DOHH2 (cell line): ENCODE measurements at regions not wholly inside any gene's neighbourhood (a gene's known extent, or its start where the extent isn't known, plus 50 kb on each side); places are given as distances from the start of the nearest gene placed in this dataset.
"Not testable (repeated sequence)": the region's sequence is repeated elsewhere in the genome, so short reads cannot be mapped to it uniquely, and the experiment has no call there.

Experiments used
- CTCF ChIP-seq: fragments of 200-600 bp; sonication (generic); IDR thresholded peaks from one replicate; pipeline ENCODE4 v1.5.1; 2014; ENCODE audit warnings: antibody characterized with exemption, mild to moderate bottlenecking, low read depth, low read length; ENCODE audit not compliant: poor library complexity, severe bottlenecking
- EZH2phosphoT487 ChIP-seq: fragments of 200-600 bp; sonication (generic); IDR thresholded peaks from 2 replicates; pipeline ENCODE4 v1.6.1; 2017; ENCODE audit warnings: borderline replicate concordance, mild to moderate bottlenecking, antibody characterized with exemption, low read length, moderate library complexity, mixed read lengths

GRCh38 chr1:227493863-227494551 is 69.3 kb upstream of the ZNF678 start:
- TF ChIP-seq CTCF, EZH2phosphoT487: not testable (repeated sequence)
